AG09319 (cell line): ENCODE measurements at regions not wholly inside any gene's neighbourhood (a gene's known extent, or its start where the extent isn't known, plus 50 kb on each side); places are given as distances from the start of the nearest gene placed in this dataset.

Experiments
- DNase-seq: peaks from one replicate; pipeline ENCODE4 v3.0.0-alpha.2; 2010; ENCODE audit warnings: low read depth; ENCODE audit errors: extremely low read depth
- CTCF ChIP-seq: IDR thresholded peaks from 2 replicates; pipeline ENCODE4 v1.5.1; 2011; ENCODE audit warnings: low read depth, mild to moderate bottlenecking, inconsistent platforms, low read length, moderate library complexity

GRCh38 chr5:38207343-38207742, 51.0 kb upstream of the EGFLAM start:
- no peak for DNase-seq
- no peak for TF ChIP-seq CTCF

GRCh38 chr5:38202741-38203140, 55.6 kb upstream of the EGFLAM start:
- DNase-seq, result no peak
- no peak for TF ChIP-seq CTCF

GRCh38 chr5:38200872-38201557, 57.3 kb upstream of the EGFLAM start:
- TF ChIP-seq CTCF, result no peak
- no peak for DNase-seq

- no peak for TF ChIP-seq CTCF
- no peak for DNase-seq
These were observed 61.2 kb upstream of the EGFLAM start for GRCh38 chr5:38197118-38197517.

GRCh38 chr5:38193015-38193581, 65.3 kb upstream of the EGFLAM start:
- DNase-seq, result peak; percentile 34
- peak; percentile 95 for TF ChIP-seq CTCF

- DNase-seq, result no peak
These were observed 66.7 kb upstream of the EGFLAM start for GRCh38 chr5:38191693-38192092.

More at GRCh38 chr5:38191693-38192092, 66.7 kb upstream of the EGFLAM start:
- no peak for TF ChIP-seq CTCF
